Skin of body (tissue), 1 donor: ENCODE measurements at regions not wholly inside any gene's neighbourhood (a gene's known extent, or its start where the extent isn't known, plus 50 kb on each side); places are given as distances from the start of the nearest gene placed in this dataset.

Source experiments
- DNase-seq: peaks from one replicate; lab custom pipeline; 2025; lab: John Stamatoyannopoulos, UW

- DNase-seq, result no peak
These were observed 330.0 kb downstream of the DDX10 start for GRCh38 chr11:108994887-108995286.

GRCh38 chr11:108997826-108998225, 333.0 kb downstream of the DDX10 start:
- DNase-seq, result no peak

- no peak for DNase-seq
These were observed 335.7 kb downstream of the DDX10 start for GRCh38 chr11:109000531-109000930.

GRCh38 chr11:109001585-109001984, 336.7 kb downstream of the DDX10 start:
- no peak for DNase-seq

- no peak for DNase-seq
These were observed 348.1 kb downstream of the DDX10 start for GRCh38 chr11:109012991-109013390.

GRCh38 chr11:109015283-109015682, 350.4 kb downstream of the DDX10 start:
- DNase-seq, result no peak

- no peak for DNase-seq
These were observed 351.9 kb downstream of the DDX10 start for GRCh38 chr11:109016724-109017123.

- no peak for DNase-seq
These were observed 352.6 kb downstream of the DDX10 start for GRCh38 chr11:109017489-109017888.

GRCh38 chr11:109018639-109019038, 353.8 kb downstream of the DDX10 start:
- no peak for DNase-seq

GRCh38 chr11:109019342-109019936, 354.6 kb downstream of the DDX10 start:
- DNase-seq, result no peak

- no peak for DNase-seq
These were observed 358.2 kb downstream of the DDX10 start for GRCh38 chr11:109023036-109023435.

GRCh38 chr11:109026891-109027489, 362.1 kb downstream of the DDX10 start:
- DNase-seq, result no peak

- DNase-seq, result no peak
These were observed 363.0 kb downstream of the DDX10 start for GRCh38 chr11:109027851-109028250.

- DNase-seq, result no peak
These were observed 365.1 kb downstream of the DDX10 start for GRCh38 chr11:109029927-109030326.

- no peak for DNase-seq
These were observed 368.9 kb downstream of the DDX10 start for GRCh38 chr11:109033627-109034338.

- no peak for DNase-seq
These were observed 369.4 kb downstream of the DDX10 start for GRCh38 chr11:109034339-109034696.

- DNase-seq, result no peak
These were observed 370.4 kb downstream of the DDX10 start for GRCh38 chr11:109035284-109035683.

GRCh38 chr11:109036011-109036410, 371.1 kb downstream of the DDX10 start:
- DNase-seq, result no peak

- DNase-seq, result peak; percentile 52
These were observed 373.2 kb downstream of the DDX10 start for GRCh38 chr11:109037856-109038780.

- DNase-seq, result no peak
These were observed 374.7 kb downstream of the DDX10 start for GRCh38 chr11:109039611-109040010.

GRCh38 chr11:109040303-109040702, 375.4 kb downstream of the DDX10 start:
- no peak for DNase-seq

GRCh38 chr11:109041876-109042275, 377.0 kb downstream of the DDX10 start:
- DNase-seq, result no peak
